ENCODE measurements at regions not wholly inside any gene's neighbourhood (a gene's known extent, or its start where the extent isn't known, plus 50 kb on each side); places are given as distances from the start of the nearest gene placed in this dataset.

GRCh38 chr4:156643826-156644225 lies 327.8 kb downstream of the PDGFC start:
- no peaks in the 10 kb centered on the region for H3K4me1 Mint-ChIP-seq
- ChIA-PET CTCF (ENCODE audit: partially characterized antibody) (no interaction called here), POLR2A (ENCODE audit: partially characterized antibody) (no interaction called here)
- intact Hi-C loops (cut with micrococcal nuclease) = no loop called here
- Histone ChIP-seq H3K27me3 (ENCODE audit: insufficient read depth, low read length) (no peaks in the 10 kb centered on the region), H3K4me3 (ENCODE audit: low read length in 2 of 2) (no peak overlapping the region), H3K36me3 (ENCODE audit: insufficient read depth, low read length) (no peaks in the 10 kb centered on the region), H3K4me1 (ENCODE audit: insufficient read depth, low read length) (no peaks in the 10 kb centered on the region), H3K9me3 (ENCODE audit: control insufficient read depth in 1 of 2, low read length in 2 of 2) (no peaks in the 10 kb centered on the region), H3K27ac (ENCODE audit: low read depth, low read length) (no peak overlapping the region)
- peaks cover 0 to 15% (median 1%) of the 10 kb centered on the region in 8 donors for H3K9me3 Mint-ChIP-seq
- no peak for DNase-seq
- H3K36me3 Mint-ChIP-seq = no peaks in the 10 kb centered on the region
- no peak overlapping the region for H3K4me3 Mint-ChIP-seq
- H3K27me3 Mint-ChIP-seq = no peaks in the 10 kb centered on the region
- no peak overlapping the region for H3K27ac Mint-ChIP-seq

GRCh38 chr4:156642161-156642560 lies 329.4 kb downstream of the PDGFC start:
- no peaks in the 10 kb centered on the region for H3K27me3 ChIP-seq (ENCODE audit: insufficient read depth, low read length)
- CTCF ChIA-PET (ENCODE audit: partially characterized antibody) = no interaction called here

GRCh38 chr4:156638925-156639605 lies 332.5 kb downstream of the PDGFC start:
- Mint-ChIP-seq H3K9me3 (peaks cover 0 to 9% (median 3%) of the 10 kb centered on the region in 8 donors), H3K4me1 (no peaks in the 10 kb centered on the region), H3K36me3 (no peaks in the 10 kb centered on the region), H3K27ac (no peak overlapping the region), H3K4me3 (no peak overlapping the region), H3K27me3 (no peaks in the 10 kb centered on the region)
- Histone ChIP-seq H3K9me3 (ENCODE audit: control insufficient read depth in 1 of 2, low read length in 2 of 2) (no peaks in the 10 kb centered on the region), H3K27ac (ENCODE audit: low read depth, low read length) (no peak overlapping the region), H3K4me1 (ENCODE audit: insufficient read depth, low read length) (no peaks in the 10 kb centered on the region), H3K36me3 (ENCODE audit: insufficient read depth, low read length) (no peaks in the 10 kb centered on the region), H3K27me3 (ENCODE audit: insufficient read depth, low read length) (no peaks in the 10 kb centered on the region), H3K4me3 (ENCODE audit: low read length in 2 of 2) (no peak overlapping the region)
- DNase-seq = no peak
- ChIA-PET POLR2A (ENCODE audit: partially characterized antibody) (no interaction called here), CTCF (ENCODE audit: partially characterized antibody) (no interaction called here)
- intact Hi-C loops (cut with micrococcal nuclease) = no loop called here

More at GRCh38 chr4:156642161-156642560, 329.4 kb downstream of the PDGFC start:
- Histone ChIP-seq H3K27ac (ENCODE audit: low read depth, low read length) (no peak overlapping the region), H3K36me3 (ENCODE audit: insufficient read depth, low read length) (no peaks in the 10 kb centered on the region), H3K9me3 (ENCODE audit: control insufficient read depth in 1 of 2, low read length in 2 of 2) (no peaks in the 10 kb centered on the region), H3K4me1 (ENCODE audit: insufficient read depth, low read length) (no peaks in the 10 kb centered on the region), H3K4me3 (ENCODE audit: low read length in 2 of 2) (no peak overlapping the region)
- Mint-ChIP-seq H3K27me3 (no peaks in the 10 kb centered on the region), H3K36me3 (no peaks in the 10 kb centered on the region), H3K9me3 (peaks cover 0 to 9% (median 0%) of the 10 kb centered on the region in 8 donors), H3K27ac (no peak overlapping the region), H3K4me3 (no peak overlapping the region), H3K4me1 (no peaks in the 10 kb centered on the region)
- DNase-seq = no peak
- intact Hi-C loops (cut with micrococcal nuclease) = no loop called here
- POLR2A ChIA-PET (ENCODE audit: partially characterized antibody) = no interaction called here

- intact Hi-C loops (cut with micrococcal nuclease) = no loop called here
- CTCF ChIA-PET (ENCODE audit: partially characterized antibody) = no interaction called here
- DNase-seq = no peak
- H3K27me3 ChIP-seq (ENCODE audit: insufficient read depth, low read length) = no peaks in the 10 kb centered on the region
- no peak overlapping the region for H3K27ac Mint-ChIP-seq
- no peak overlapping the region for H3K27ac ChIP-seq (ENCODE audit: low read depth, low read length)
- POLR2A ChIA-PET (ENCODE audit: partially characterized antibody) = no interaction called here
- H3K27me3 Mint-ChIP-seq = no peaks in the 10 kb centered on the region
- no peaks in the 10 kb centered on the region for H3K36me3 ChIP-seq (ENCODE audit: insufficient read depth, low read length)
- no peaks in the 10 kb centered on the region for H3K36me3 Mint-ChIP-seq
- H3K4me1 ChIP-seq (ENCODE audit: insufficient read depth, low read length) = no peaks in the 10 kb centered on the region
- peaks cover 0 to 9% (median 3%) of the 10 kb centered on the region in 8 donors for H3K9me3 Mint-ChIP-seq
- no peaks in the 10 kb centered on the region for H3K4me1 Mint-ChIP-seq
- H3K4me3 Mint-ChIP-seq = no peak overlapping the region
- no peaks in the 10 kb centered on the region for H3K9me3 ChIP-seq (ENCODE audit: control insufficient read depth in 1 of 2, low read length in 2 of 2)
- H3K4me3 ChIP-seq (ENCODE audit: low read length in 2 of 2) = no peak overlapping the region
Observed at GRCh38 chr4:156638334-156638733, 333.3 kb downstream of the PDGFC start.

- DNase-seq = no peak
- no peak overlapping the region for H3K27ac Mint-ChIP-seq
- Histone ChIP-seq H3K27me3 (ENCODE audit: insufficient read depth, low read length) (no peaks in the 10 kb centered on the region), H3K4me1 (ENCODE audit: insufficient read depth, low read length) (no peaks in the 10 kb centered on the region), H3K36me3 (ENCODE audit: insufficient read depth, low read length) (no peaks in the 10 kb centered on the region), H3K9me3 (ENCODE audit: control insufficient read depth in 1 of 2, low read length in 2 of 2) (no peaks in the 10 kb centered on the region), H3K27ac (ENCODE audit: low read depth, low read length) (no peak overlapping the region), H3K4me3 (ENCODE audit: low read length in 2 of 2) (no peak overlapping the region)
- peaks cover 0 to 12% (median 3%) of the 10 kb centered on the region in 8 donors for H3K9me3 Mint-ChIP-seq
- H3K27me3 Mint-ChIP-seq = no peaks in the 10 kb centered on the region
- H3K4me3 Mint-ChIP-seq = no peak overlapping the region
- POLR2A ChIA-PET (ENCODE audit: partially characterized antibody) = no interaction called here
- CTCF ChIA-PET (ENCODE audit: partially characterized antibody) = no interaction called here
- no peaks in the 10 kb centered on the region for H3K4me1 Mint-ChIP-seq
- intact Hi-C loops (cut with micrococcal nuclease) = no loop called here
- no peaks in the 10 kb centered on the region for H3K36me3 Mint-ChIP-seq
Observed at GRCh38 chr4:156636381-156636780, 335.2 kb downstream of the PDGFC start.

GRCh38 chr4:156635051-156635450 lies 336.5 kb downstream of the PDGFC start:
- POLR2A ChIA-PET (ENCODE audit: partially characterized antibody) = no interaction called here
- no peaks in the 10 kb centered on the region for H3K4me1 Mint-ChIP-seq
- intact Hi-C loops (cut with micrococcal nuclease) = no loop called here

GRCh38 chr4:156634612-156635011 lies 337.0 kb downstream of the PDGFC start:
- Histone ChIP-seq H3K4me1 (ENCODE audit: insufficient read depth, low read length) (no peaks in the 10 kb centered on the region), H3K9me3 (ENCODE audit: control insufficient read depth in 1 of 2, low read length in 2 of 2) (no peaks in the 10 kb centered on the region), H3K36me3 (ENCODE audit: insufficient read depth, low read length) (no peaks in the 10 kb centered on the region), H3K27ac (ENCODE audit: low read depth, low read length) (no peak overlapping the region), H3K27me3 (ENCODE audit: insufficient read depth, low read length) (no peaks in the 10 kb centered on the region), H3K4me3 (ENCODE audit: low read length in 2 of 2) (no peak overlapping the region)
- POLR2A ChIA-PET (ENCODE audit: partially characterized antibody) = no interaction called here
- H3K4me3 Mint-ChIP-seq = no peak overlapping the region
- no peak for DNase-seq
- H3K27ac Mint-ChIP-seq = no peak overlapping the region
- no peaks in the 10 kb centered on the region for H3K4me1 Mint-ChIP-seq
- H3K9me3 Mint-ChIP-seq = peaks cover 2 to 14% (median 5%) of the 10 kb centered on the region in 8 donors
- H3K27me3 Mint-ChIP-seq = no peaks in the 10 kb centered on the region
- no peaks in the 10 kb centered on the region for H3K36me3 Mint-ChIP-seq
- intact Hi-C loops (cut with micrococcal nuclease) = no loop called here
- CTCF ChIA-PET (ENCODE audit: partially characterized antibody) = no interaction called here

More at GRCh38 chr4:156635051-156635450, 336.5 kb downstream of the PDGFC start:
- Histone ChIP-seq H3K27ac (ENCODE audit: low read depth, low read length) (no peak overlapping the region), H3K36me3 (ENCODE audit: insufficient read depth, low read length) (no peaks in the 10 kb centered on the region), H3K4me1 (ENCODE audit: insufficient read depth, low read length) (no peaks in the 10 kb centered on the region), H3K9me3 (ENCODE audit: control insufficient read depth in 1 of 2, low read length in 2 of 2) (no peaks in the 10 kb centered on the region), H3K27me3 (ENCODE audit: insufficient read depth, low read length) (no peaks in the 10 kb centered on the region), H3K4me3 (ENCODE audit: low read length in 2 of 2) (no peak overlapping the region)
- no peak for DNase-seq
- no peak overlapping the region for H3K27ac Mint-ChIP-seq
- no peak overlapping the region for H3K4me3 Mint-ChIP-seq
- CTCF ChIA-PET (ENCODE audit: partially characterized antibody) = no interaction called here
- no peaks in the 10 kb centered on the region for H3K36me3 Mint-ChIP-seq
- H3K9me3 Mint-ChIP-seq = peaks cover 1 to 14% (median 4%) of the 10 kb centered on the region in 8 donors
- no peaks in the 10 kb centered on the region for H3K27me3 Mint-ChIP-seq

GRCh38 chr4:156633847-156634246 lies 337.8 kb downstream of the PDGFC start:
- H3K27ac ChIP-seq (ENCODE audit: low read depth, low read length) = no peak overlapping the region
- no peaks in the 10 kb centered on the region for H3K27me3 Mint-ChIP-seq
- H3K4me3 Mint-ChIP-seq = no peak overlapping the region
- H3K4me1 Mint-ChIP-seq = no peaks in the 10 kb centered on the region
- intact Hi-C loops (cut with micrococcal nuclease) = no loop called here
- DNase-seq = no peak
- H3K4me3 ChIP-seq (ENCODE audit: low read length in 2 of 2) = no peak overlapping the region
- H3K9me3 Mint-ChIP-seq = peaks cover 3 to 10% (median 7%) of the 10 kb centered on the region in 8 donors
- POLR2A ChIA-PET (ENCODE audit: partially characterized antibody) = no interaction called here
- H3K36me3 Mint-ChIP-seq = no peaks in the 10 kb centered on the region
- CTCF ChIA-PET (ENCODE audit: partially characterized antibody) = no interaction called here
- H3K4me1 ChIP-seq (ENCODE audit: insufficient read depth, low read length) = no peaks in the 10 kb centered on the region
- H3K27me3 ChIP-seq (ENCODE audit: insufficient read depth, low read length) = no peaks in the 10 kb centered on the region
- H3K27ac Mint-ChIP-seq = no peak overlapping the region
- no peaks in the 10 kb centered on the region for H3K9me3 ChIP-seq (ENCODE audit: control insufficient read depth in 1 of 2, low read length in 2 of 2)
- no peaks in the 10 kb centered on the region for H3K36me3 ChIP-seq (ENCODE audit: insufficient read depth, low read length)
